HL-60/S4 treated with retinoic acid at 250 ng/mL for 4 days and 3 days (cell line): ENCODE measurements at regions not wholly inside any gene's neighbourhood (a gene's known extent, or its start where the extent isn't known, plus 50 kb on each side); places are given as distances from the start of the nearest gene placed in this dataset.

Experiments used
- in situ Hi-C: fragments of 300-500 bp; cut with MboI; formaldehyde crosslinking; loops from 2 replicates; pipeline ENCODE4 v1.7.0; 2022; ENCODE audit warnings: low sequenced_read_pairs

- in situ Hi-C loops = no loop called here
Measured at GRCh38 chr5:2575292-2575691, 176.2 kb downstream of the IRX2 start.

- in situ Hi-C loops = no loop called here
Measured at GRCh38 chr5:2574155-2574554, 177.3 kb downstream of the IRX2 start.

GRCh38 chr5:2570586-2570985 lies 180.9 kb downstream of the IRX2 start:
- in situ Hi-C loops = no loop called here

GRCh38 chr5:2569774-2570542 lies 181.5 kb downstream of the IRX2 start:
- in situ Hi-C loops = no loop called here

- in situ Hi-C loops = no loop called here
Measured at GRCh38 chr5:2569176-2569575, 182.3 kb downstream of the IRX2 start.

- in situ Hi-C loops = no loop called here
Measured at GRCh38 chr5:2566284-2566683, 185.2 kb downstream of the IRX2 start.

- in situ Hi-C loops = no loop called here
Measured at GRCh38 chr5:2565147-2565546, 186.3 kb downstream of the IRX2 start.

GRCh38 chr5:2563046-2563445 lies 188.4 kb downstream of the IRX2 start:
- in situ Hi-C loops = no loop called here

- in situ Hi-C loops = no loop called here
Measured at GRCh38 chr5:2562036-2562435, 189.4 kb downstream of the IRX2 start.

- in situ Hi-C loops = no loop called here
Measured at GRCh38 chr5:2560435-2560834, 191.0 kb downstream of the IRX2 start.

- in situ Hi-C loops = no loop called here
Measured at GRCh38 chr5:2557435-2557834, 194.0 kb downstream of the IRX2 start.

- in situ Hi-C loops = no loop called here
Measured at GRCh38 chr5:2556375-2556966, 195.0 kb downstream of the IRX2 start.

GRCh38 chr5:2553611-2554010 lies 197.9 kb downstream of the IRX2 start:
- in situ Hi-C loops = no loop called here

- in situ Hi-C loops = no loop called here
Measured at GRCh38 chr5:2550509-2550908, 201.0 kb downstream of the IRX2 start.

GRCh38 chr5:2549900-2550299 lies 201.6 kb downstream of the IRX2 start:
- in situ Hi-C loops = no loop called here

GRCh38 chr5:2549354-2549753 lies 202.1 kb downstream of the IRX2 start:
- in situ Hi-C loops = no loop called here

- in situ Hi-C loops = no loop called here
Measured at GRCh38 chr5:2546938-2547337, 204.5 kb downstream of the IRX2 start.

- in situ Hi-C loops = no loop called here
Measured at GRCh38 chr5:2544003-2544402, 207.5 kb downstream of the IRX2 start.

GRCh38 chr5:2542821-2543220 lies 208.7 kb downstream of the IRX2 start:
- in situ Hi-C loops = no loop called here

GRCh38 chr5:2542026-2542425 lies 209.5 kb downstream of the IRX2 start:
- in situ Hi-C loops = no loop called here

GRCh38 chr5:2538169-2538568 lies 213.3 kb downstream of the IRX2 start:
- in situ Hi-C loops = no loop called here

GRCh38 chr5:2537378-2538145 lies 213.9 kb downstream of the IRX2 start:
- in situ Hi-C loops = no loop called here
